ENCODE measurements at regions not wholly inside any gene's neighbourhood (a gene's known extent, or its start where the extent isn't known, plus 50 kb on each side); places are given as distances from the start of the nearest gene placed in this dataset.

- DNase-seq (ENCODE audit: low read depth), result no peak
- H3K4me3 ChIP-seq (ENCODE audit: low read depth, low read length), result no peak overlapping the region
- no peak for TF ChIP-seq CTCF (IDR thresholded peaks at IDR 0.05; ENCODE audit: control insufficient read depth, extremely low read depth, insufficient read depth)
Observed at GRCh38 chr9:16180546-16180945, 627.7 kb downstream of the CCDC171 start.

GRCh38 chr9:16181539-16181938 lies 628.7 kb downstream of the CCDC171 start:
- H3K4me3 ChIP-seq (ENCODE audit: low read depth, low read length), result no peak overlapping the region
- DNase-seq (ENCODE audit: low read depth), result no peak
- TF ChIP-seq CTCF (IDR thresholded peaks at IDR 0.05; ENCODE audit: control insufficient read depth, extremely low read depth, insufficient read depth), result no peak

GRCh38 chr9:16182784-16183183 lies 629.9 kb downstream of the CCDC171 start:
- no peak overlapping the region for H3K4me3 ChIP-seq (ENCODE audit: low read depth, low read length)
- no peak for TF ChIP-seq CTCF (IDR thresholded peaks at IDR 0.05; ENCODE audit: control insufficient read depth, extremely low read depth, insufficient read depth)
- DNase-seq (ENCODE audit: low read depth), result no peak

- no peak for TF ChIP-seq CTCF (IDR thresholded peaks at IDR 0.05; ENCODE audit: control insufficient read depth, extremely low read depth, insufficient read depth)
- no peak for DNase-seq (ENCODE audit: low read depth)
- no peak overlapping the region for H3K4me3 ChIP-seq (ENCODE audit: low read depth, low read length)
Observed at GRCh38 chr9:16184964-16185646, 632.3 kb downstream of the CCDC171 start.

- no peak overlapping the region for H3K4me3 ChIP-seq (ENCODE audit: low read depth, low read length)
- TF ChIP-seq CTCF (IDR thresholded peaks at IDR 0.05; ENCODE audit: control insufficient read depth, extremely low read depth, insufficient read depth), result no peak
- no peak for DNase-seq (ENCODE audit: low read depth)
Observed at GRCh38 chr9:16191191-16191590, 638.3 kb downstream of the CCDC171 start.

- H3K4me3 ChIP-seq (ENCODE audit: low read depth, low read length), result no peak overlapping the region
- DNase-seq (ENCODE audit: low read depth), result no peak
- TF ChIP-seq CTCF (IDR thresholded peaks at IDR 0.05; ENCODE audit: control insufficient read depth, extremely low read depth, insufficient read depth), result peak; percentile 93
Observed at GRCh38 chr9:16191691-16192402, 639.0 kb downstream of the CCDC171 start.
